ENCODE measurements at regions not wholly inside any gene's neighbourhood (a gene's known extent, or its start where the extent isn't known, plus 50 kb on each side); places are given as distances from the start of the nearest gene placed in this dataset.

- no peak for ATAC-seq
- 63 to 81% (median 64%) methylated on average over 1 of the region's 1 CpG for WGBS, 4 donors
Measured at GRCh38 chr2:12533337-12534005, 183.3 kb upstream of the TRIB2 start.

GRCh38 chr2:12534646-12535263 lies 182.0 kb upstream of the TRIB2 start:
- peaks cover 0 to 37% (median 12%) of the 10 kb centered on the region in 12 donors for H3K4me1 ChIP-seq
- DNase-seq (peak in 2 of 5 donors; percentile 30 to 34), ATAC-seq (peak in 2 of 4 donors; percentile 70 to 86)
- H3K9me3 ChIP-seq = no peaks in the 10 kb centered on the region
- H3K36me3 ChIP-seq = no peaks in the 10 kb centered on the region
- 57 to 68% (median 63%) methylated on average over 3 of the region's 3 CpGs for whole genome bisulfite sequencing, 4 donors
- H3K27ac ChIP-seq = peak overlapping the region in 6 of 12 donors; percentile 20 to 67 (median 32)
- intact Hi-C loops (cut with DNase I) = loop anchor here in 3 of 10 donors (5.0 to 10.0 kb wide), 3 partner anchors 178 to 183 kb away; partner anchors contain the start of gene TRIB2 (in 2 of the 3)
- no peak for TF ChIP-seq POLR2A (IDR thresholded peaks at IDR 0.05)
- TF ChIP-seq CTCF (IDR thresholded peaks at IDR 0.05) = no peak
- H3K4me3 ChIP-seq = no peak overlapping the region
- no peaks in the 10 kb centered on the region for H3K27me3 ChIP-seq

More at GRCh38 chr2:12533337-12534005, 183.3 kb upstream of the TRIB2 start:
- H3K4me3 ChIP-seq = no peak overlapping the region
- intact Hi-C loops (cut with DNase I) = loop anchor here in 1 of 10 donors (10.0 kb wide), 1 partner anchor 181 kb away; the partner anchor contains the start of gene TRIB2
- peaks cover 0 to 37% (median 12%) of the 10 kb centered on the region in 12 donors for H3K4me1 ChIP-seq
- H3K27me3 ChIP-seq = no peaks in the 10 kb centered on the region
- DNase-seq = no peak
- TF ChIP-seq CTCF (IDR thresholded peaks at IDR 0.05) = no peak
- TF ChIP-seq POLR2A (IDR thresholded peaks at IDR 0.05) = no peak
- H3K36me3 ChIP-seq = no peaks in the 10 kb centered on the region
- H3K9me3 ChIP-seq = no peaks in the 10 kb centered on the region
- H3K27ac ChIP-seq = no peak overlapping the region

- intact Hi-C loops (cut with DNase I) = loop anchor here in 3 of 10 donors (5.0 to 10.0 kb wide), 3 partner anchors 175 to 180 kb away; partner anchors contain the start of gene TRIB2 (in 2 of the 3)
- TF ChIP-seq POLR2A (IDR thresholded peaks at IDR 0.05) = no peak
- TF ChIP-seq CTCF (IDR thresholded peaks at IDR 0.05) = no peak
- ATAC-seq (no peak), DNase-seq (no peak)
- no peak overlapping the region for H3K4me3 ChIP-seq
- WGBS, 4 donors = 33 to 48% (median 43%) methylated on average over 4 of the region's 4 CpGs
- H3K27me3 ChIP-seq = no peaks in the 10 kb centered on the region
- no peaks in the 10 kb centered on the region for H3K9me3 ChIP-seq
- no peaks in the 10 kb centered on the region for H3K36me3 ChIP-seq
- peaks cover 0 to 37% (median 12%) of the 10 kb centered on the region in 12 donors for H3K4me1 ChIP-seq
- peak overlapping the region in 5 of 12 donors; percentile 8 to 62 (median 47) for H3K27ac ChIP-seq
Measured at GRCh38 chr2:12536976-12537375, 179.8 kb upstream of the TRIB2 start.

GRCh38 chr2:12538138-12538694 lies 178.5 kb upstream of the TRIB2 start:
- intact Hi-C loops (cut with DNase I) = loop anchor here in 3 of 10 donors (5.0 to 10.0 kb wide), 3 partner anchors 174 to 179 kb away; partner anchors contain the start of gene TRIB2 (in 2 of the 3)
- Histone ChIP-seq H3K27me3 (no peaks in the 10 kb centered on the region), H3K4me3 (no peak overlapping the region), H3K27ac (peak overlapping the region in 2 of 12 donors; percentile 18 to 62), H3K36me3 (no peaks in the 10 kb centered on the region), H3K4me1 (peaks cover 0 to 39% (median 12%) of the 10 kb centered on the region in 12 donors), H3K9me3 (no peaks in the 10 kb centered on the region)
- TF ChIP-seq POLR2A (IDR thresholded peaks at IDR 0.05) (no peak), CTCF (IDR thresholded peaks at IDR 0.05) (no peak)
- WGBS, 4 donors = 65 to 78% (median 71%) methylated on average over 3 of the region's 3 CpGs
- DNase-seq = no peak
- peak in 1 of 4 donors; percentile 35 for ATAC-seq
